NCI-H524 treated with DMSO at 0.1 percent for 48 hours (cell line): ENCODE measurements at regions not wholly inside any gene's neighbourhood (a gene's known extent, or its start where the extent isn't known, plus 50 kb on each side); places are given as distances from the start of the nearest gene placed in this dataset.

Experiments
- DNase-seq: peaks from one replicate; lab custom pipeline; 2025; lab: John Stamatoyannopoulos, UW

DNA sequence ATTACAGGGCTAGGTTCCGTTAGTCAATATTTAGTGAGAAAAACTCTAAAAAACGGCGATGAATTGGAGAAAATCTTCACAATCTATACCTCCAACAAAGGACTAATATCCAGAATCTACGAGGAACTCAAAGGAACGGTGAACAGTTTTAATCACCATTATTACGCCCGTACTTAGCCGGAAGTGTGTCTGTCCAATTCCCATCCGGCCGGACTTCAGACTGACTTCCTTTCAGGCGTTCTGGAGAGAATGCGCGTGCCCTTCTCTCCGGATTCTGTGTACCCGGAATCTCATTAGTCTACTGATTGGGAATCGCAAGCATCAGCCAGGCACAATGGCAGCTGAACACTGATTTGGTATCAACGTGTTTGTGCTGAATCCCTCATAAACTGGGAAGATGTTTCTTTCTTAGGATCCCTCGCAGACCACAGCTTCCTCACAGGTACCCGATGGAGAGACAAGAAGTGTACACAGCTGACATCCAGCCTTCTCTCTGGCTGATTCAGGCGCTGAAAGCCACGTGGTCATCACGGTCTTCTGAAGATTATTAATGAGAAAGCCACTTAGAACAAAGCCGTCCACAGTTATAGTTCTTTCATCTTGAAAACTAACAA lies 239.9 kb downstream of the ZNF516 start:
- DNase-seq, result no peak

DNA sequence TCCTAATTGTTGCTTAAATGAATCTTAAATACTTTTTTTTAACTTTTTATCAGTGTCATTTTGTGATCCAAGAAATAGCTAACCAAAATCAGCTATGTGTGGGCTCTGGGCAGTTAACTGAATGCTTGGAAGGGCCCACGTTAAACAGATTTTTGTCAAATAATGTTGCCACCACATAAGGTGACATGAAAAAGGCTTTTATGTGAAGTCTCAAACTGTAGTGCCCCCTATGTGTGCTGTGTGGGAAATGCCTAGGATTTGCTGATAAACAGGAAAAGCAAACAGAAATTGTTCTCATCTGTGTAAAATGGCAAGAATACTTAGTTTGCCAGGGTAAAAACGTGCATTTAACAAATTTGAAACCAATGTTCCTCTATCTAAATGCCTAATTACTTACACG lies 242.2 kb downstream of the ZNF516 start:
- no peak for DNase-seq

DNA sequence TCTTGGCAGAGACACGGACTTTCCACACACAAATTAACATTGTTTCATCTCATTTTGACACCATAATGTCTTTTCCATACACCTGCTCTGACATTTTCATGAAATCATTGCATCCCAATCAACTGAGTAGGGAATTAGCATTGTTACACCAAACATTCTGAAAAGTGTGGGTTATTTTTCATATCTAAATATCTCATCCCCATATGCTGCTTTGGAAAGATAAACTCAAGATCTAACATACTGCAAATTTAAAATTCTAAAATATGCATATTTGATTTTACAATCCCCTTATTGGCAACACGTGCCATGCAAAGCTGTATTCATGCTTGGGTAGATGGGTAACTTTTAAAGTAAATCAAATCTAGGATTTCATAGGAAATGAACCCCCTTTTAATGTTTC lies 242.9 kb downstream of the ZNF516 start:
- no peak for DNase-seq

DNA sequence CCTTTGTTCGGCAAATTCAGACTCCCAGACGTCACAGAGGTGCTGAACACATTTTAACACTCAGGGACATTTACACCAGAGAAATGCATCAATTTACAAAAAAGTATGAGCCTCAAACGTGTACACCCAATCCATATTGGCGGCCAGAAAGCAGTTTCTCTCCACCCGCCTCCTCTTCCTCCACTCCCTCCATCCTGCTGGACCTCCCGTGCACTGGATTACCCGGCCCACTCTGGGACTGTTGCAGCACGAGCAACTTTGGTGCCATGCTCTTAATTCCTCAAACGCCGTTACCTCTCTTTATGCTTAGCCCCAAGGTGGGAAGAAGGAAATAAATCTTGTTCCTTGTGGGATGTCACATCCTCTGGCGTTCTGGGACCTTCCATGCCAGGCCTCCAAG lies 243.4 kb downstream of the ZNF516 start:
- no peak for DNase-seq

DNA sequence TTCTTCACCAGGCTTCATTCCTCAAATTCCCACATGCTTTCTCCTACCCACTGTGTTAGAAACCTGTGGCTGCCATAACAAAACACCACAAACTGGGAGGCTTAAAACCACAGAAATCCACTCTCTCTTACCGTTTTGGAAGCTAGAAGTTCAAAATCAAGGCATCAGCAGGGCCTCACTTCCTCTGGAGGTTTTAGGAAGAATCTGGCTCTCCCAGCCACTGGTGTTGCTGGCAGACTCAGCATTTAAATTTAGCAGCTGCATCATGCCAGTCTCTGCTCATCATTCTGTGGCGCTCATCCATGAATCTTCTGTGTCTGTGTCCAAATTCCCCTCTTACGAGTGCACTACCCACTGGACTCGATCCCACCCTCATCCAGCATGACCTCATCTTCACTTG lies 248.5 kb downstream of the ZNF516 start:
- DNase-seq, result no peak

DNA sequence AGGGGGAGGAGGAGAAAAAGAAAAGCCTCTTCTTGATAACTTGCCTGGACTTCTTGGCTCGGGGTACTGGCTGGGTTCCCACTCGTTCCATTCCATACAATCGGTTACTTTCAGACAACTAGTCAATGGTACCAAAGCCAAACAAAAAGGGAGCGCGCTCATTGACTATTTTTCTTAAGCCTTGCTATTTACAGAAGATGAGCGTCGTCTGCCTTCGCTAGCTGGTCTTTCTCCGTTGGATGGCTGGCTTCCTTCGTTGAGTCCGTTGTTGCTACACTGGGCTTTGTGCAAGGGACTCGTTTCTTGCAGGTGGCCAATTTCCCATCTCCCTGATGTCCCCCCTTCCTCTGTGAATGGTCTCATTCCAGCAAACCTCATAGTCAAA lies 260.4 kb downstream of the ZNF516 start:
- no peak for DNase-seq

DNA sequence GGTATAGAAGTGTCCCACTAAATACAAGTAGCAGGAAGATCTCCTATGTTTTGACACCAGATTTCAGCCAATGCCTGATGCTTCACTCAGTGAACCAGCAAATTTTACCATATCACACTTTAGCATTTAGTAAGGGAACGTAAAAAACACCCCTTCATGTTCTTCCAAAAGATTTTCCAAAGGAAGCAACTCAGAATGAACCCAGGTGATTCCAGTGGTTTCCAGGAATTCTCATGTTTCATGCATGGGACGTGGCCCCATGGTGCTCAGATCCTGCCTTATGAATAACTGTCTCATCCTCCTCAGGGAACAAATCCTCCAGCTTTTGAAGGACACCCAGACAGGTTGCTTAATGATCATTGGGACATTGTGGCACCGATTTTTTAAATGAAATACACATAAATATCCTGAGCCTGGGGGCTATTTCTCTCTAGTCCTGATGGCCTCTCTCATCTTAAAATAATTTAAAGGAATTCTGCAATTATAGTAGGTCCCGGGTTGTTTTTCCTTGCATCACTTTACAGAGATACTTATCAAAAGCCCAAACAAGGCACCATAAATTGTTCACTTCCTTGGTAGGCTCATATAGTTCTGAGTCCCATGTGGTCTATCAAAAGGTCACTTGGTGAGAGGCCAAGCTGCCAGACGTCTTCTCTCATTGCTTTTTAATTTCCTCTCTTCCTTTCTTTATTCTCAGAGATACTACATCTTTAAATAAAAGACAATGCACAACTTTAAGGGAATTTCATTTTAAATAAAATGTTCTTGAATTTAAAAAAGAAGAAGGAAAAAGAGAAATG lies 261.0 kb downstream of the ZNF516 start:
- no peak for DNase-seq

DNA sequence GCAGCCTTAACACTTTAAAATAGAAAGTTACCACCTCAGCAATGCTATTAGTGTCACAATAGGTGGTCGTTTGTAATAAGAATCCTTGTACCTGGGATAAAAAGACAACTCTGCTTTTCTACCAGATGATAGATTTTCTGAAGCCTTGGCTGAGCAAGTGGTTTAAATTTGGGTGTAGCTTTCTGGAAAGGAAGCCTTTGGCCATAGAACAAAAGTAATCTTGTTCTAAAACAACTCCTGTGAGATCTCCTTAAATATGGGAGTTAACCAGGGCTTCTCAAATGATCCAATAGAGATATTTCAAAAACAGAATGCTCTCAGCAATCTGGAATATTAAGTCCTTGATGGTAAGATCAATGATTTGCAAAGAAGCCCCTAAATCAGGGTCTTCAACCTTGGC lies 261.6 kb downstream of the ZNF516 start:
- DNase-seq, result no peak

DNA sequence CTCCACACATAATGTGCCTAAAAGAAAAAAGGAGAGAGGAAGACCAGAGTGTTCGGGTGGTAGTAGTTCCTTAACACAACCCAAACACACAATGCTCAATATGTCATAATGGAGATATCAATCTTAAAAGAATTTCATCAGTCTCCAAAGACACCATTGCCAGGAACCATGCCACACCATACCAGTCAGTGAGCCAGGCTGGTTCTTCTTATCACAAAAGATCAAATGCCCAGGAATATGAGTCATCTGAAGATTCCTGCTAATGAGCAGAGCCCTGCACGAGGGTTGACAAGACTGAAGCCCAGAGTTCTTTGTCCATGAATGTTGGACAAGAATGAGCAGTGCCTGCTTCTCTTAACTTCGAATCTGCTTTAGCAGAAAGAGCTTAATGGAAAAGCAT lies 262.3 kb downstream of the ZNF516 start:
- no peak for DNase-seq

DNA sequence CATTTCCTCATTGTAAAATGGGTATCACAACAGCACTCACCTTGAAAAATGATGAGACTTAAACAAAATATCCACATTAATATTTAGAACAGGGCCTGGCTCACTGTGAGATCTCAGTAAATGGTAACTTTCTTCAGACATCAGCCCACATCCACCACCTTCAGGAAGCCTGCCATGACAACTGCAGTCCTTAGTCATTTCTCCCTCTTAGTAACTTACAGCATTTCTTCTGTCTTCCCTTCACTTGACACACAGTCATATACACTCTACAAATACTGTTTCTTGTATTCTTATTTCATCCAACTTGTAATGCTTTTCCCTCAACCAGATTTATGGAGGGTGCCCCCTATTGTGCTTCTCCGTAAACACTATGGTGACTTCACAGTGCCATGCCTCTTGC lies 263.0 kb downstream of the ZNF516 start:
- DNase-seq, result no peak

DNA sequence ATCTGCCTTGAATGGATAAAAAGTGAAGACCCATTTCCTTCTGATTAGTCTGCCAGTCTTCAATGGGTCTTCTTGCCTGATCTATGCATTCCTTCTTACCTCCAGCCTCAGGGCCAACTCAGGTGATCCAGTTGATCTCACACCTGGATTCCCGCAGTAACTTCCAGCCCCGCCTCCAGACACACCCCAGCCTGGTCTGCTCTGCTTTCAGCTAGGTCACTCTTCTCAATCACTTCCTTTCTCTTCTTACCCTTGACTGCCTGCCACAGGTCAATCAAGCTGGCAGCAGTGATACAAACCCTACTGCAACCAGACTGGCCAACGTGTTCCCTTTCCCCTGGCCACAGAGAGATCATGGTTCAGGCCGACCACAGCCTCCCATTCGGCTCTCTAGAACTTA lies 263.6 kb downstream of the ZNF516 start:
- DNase-seq, result no peak

DNA sequence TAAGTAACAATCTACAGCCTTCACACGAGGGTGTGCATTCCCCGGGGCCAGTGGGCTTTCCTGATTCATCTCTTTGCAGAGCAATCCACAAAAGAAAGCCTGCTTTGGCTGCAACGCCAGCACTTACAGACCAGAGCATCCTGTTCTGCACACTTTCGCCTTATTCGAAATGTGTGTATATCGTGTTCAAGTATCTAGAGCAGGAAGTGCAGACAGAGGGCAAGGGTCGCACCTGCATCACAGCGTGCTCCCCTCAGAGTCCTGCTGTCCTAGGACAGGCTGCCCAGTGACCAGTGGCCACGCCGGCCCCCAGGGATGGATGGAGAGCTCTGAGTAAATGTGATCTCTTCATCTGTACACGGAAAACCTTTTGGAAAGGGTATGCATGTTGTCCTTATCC lies 264.3 kb downstream of the ZNF516 start:
- no peak for DNase-seq

DNA sequence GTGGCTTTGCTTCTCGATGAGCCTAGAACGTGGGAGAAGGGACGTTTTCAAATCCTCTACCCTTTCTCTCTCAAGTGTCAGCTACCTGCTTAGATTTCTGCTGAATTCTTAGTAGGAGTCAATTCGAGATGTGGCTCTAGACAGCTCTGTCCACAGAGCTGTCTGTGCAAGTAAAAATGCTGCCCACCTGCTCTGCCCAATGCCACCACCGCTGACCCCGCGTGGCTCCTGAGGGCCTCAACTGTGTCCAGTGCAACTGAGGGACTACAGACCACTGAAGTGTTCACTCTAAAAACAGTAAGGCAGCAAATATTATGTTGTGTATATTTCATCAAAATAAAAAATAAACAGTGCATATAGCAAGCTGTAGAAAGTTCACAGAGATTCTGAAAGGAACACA lies 266.3 kb downstream of the ZNF516 start:
- DNase-seq, result no peak

DNA sequence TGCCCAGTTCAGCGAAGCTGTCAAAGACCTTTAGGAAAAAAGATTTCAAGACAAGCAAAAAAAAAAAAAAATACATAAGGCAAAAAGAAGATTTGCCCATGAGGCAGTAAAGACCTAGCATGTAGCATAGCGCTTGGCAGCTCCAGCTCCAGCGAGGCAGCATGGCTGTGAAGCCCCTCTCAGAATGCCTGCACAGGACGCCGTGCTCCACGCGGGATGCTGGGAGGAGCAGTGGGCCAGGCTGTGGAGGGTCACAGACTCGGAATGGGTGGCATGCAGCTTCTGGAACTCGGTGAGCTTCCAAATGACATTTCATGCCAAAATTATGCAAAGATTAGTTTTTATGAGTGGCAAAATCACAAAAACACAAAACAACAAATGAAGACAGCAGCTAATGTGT lies 267.3 kb downstream of the ZNF516 start:
- DNase-seq, result no peak

DNA sequence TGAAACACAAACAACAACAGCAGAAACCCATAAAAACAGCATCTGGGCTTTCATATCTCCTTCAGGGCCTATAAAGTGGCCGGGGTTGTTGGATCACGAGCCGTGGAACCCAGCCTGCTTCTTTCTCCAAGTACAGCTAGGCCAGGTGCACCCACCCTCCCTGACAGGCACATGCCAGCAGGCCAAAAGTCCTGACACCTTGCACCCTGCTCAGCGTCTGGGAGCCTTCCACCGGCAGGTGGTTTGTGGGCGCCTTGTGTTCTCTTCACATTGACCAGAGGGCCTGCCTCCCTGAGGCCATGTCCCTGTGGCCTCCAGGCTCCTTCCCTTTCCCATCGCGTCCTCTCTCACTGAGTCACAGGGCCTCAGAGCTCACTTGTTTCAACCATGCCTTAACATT lies 271.6 kb downstream of the ZNF516 start:
- DNase-seq, result no peak

DNA sequence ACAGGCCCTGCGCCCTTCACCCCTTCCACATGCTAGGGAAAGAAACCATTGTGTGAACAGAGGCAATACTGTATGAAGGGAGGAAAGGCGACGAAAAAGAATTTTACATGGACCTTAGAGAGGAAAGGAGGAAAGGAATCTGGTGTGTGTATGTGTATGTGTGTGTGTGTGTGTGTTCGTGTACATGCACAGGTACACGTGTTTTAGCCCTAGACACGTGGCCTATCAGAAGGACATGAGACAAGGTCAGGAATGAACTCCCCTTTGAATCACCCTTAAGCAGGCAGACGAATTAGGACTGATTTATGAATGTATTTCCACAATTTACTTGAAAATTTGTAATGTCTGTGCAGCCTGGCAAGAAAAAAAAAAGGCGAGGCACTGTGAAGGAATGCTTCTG lies 276.0 kb downstream of the ZNF516 start:
- no peak for DNase-seq

DNA sequence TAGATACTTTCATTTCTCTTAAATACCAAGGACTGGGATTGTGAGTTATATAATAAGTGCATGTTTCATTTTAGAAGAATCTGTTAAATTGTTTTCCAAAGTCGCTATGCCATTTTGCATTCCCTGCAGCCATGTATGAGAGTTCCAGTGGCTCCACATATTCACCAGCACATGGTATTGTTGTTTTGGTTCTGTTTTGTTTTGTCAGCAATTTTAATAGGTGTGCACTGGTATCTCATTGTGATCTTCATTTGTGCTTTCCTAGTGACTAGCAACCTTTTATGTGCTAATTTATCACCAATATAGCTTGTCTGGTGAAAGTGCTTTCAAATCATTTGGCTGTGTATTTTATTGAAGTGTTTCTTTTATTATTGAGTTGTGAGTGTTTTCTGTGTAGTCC lies 278.9 kb downstream of the ZNF516 start:
- DNase-seq, result no peak

DNA sequence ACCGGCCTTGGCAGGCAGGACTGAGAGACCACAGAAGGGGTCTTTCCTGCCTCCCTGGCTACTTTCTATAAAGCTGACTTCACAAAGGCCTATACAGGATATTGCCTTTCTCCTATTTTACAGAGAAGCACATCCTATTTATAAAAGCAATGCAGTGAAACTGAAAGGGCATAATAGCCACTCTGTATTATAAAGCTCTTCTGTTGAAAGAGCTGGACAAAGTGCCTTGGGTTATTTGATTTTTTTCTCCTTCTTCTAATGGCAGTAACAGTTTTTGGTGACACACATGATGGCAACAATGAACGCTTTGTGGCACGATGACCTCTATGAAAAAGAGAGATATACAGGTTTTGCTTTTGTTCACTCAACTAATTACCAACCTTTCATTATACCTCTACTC lies 281.1 kb downstream of the ZNF516 start:
- DNase-seq, result no peak

DNA sequence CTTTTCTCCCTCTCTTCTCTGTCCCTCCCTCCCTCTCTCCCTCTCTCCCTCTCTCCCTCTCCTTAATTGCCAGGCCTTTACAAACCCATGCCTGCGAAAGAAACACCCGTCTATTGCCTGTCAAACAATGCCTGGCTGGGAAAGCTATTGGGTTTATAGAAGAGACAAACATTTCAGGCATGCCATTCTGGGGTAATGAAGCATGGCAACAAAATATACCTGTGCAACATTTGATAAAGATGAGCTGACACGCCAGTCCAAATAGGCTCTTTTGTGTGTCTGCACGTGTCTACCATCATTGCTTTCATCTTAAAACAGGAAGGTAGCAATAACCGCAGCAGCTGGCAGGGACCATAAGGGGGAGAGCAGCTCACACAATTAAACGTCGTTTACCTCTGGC lies 282.1 kb downstream of the ZNF516 start:
- no peak for DNase-seq

DNA sequence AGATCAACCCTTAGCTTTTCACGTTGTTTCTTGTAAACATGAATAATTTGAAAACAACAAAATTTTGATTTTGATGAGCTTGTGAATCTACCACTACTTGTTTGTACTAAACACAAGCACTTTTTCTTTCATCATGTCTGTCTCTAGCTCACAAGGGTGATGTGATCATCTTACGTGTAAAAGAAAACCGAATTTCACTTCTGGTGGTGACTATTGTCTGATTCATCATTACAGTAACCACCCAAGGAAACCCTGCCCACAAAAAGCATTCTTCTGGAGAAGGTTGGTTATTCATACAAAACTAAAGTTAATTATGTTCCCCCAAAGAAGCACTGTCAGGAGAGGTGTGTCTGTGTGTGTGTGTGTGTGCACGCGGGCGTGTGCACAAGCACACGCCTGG lies 285.4 kb downstream of the ZNF516 start:
- DNase-seq, result no peak

DNA sequence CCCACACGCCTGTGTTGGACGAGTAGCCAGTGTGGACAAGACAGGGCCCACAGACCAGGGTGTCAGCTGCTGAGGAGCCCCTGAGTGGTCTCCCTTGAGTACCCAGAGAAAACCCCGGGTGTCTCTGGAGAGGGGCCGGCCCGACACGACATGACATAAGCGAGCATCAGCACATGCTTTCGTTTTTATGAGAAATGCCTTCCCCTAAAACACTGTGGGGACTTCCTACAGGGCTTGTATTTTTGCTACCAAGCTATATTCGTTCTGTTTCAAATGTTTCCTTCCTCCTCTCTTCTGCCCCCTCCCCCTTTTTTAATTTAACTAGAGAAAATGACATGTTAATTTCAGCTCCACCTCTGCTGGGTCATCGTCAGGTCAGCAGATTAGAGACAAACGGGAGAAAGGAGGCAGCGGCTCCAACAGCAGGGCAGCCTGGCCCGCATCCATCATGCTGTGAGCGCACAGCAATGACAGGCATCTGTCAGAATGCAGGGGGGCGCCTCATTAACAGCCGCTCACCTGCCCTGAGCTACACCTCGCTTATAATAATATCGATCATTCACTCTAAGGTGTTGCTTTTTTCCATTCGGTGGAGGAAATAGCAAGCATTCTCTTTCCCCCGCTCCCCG lies 286.2 kb downstream of the ZNF516 start:
- no peak for DNase-seq

DNA sequence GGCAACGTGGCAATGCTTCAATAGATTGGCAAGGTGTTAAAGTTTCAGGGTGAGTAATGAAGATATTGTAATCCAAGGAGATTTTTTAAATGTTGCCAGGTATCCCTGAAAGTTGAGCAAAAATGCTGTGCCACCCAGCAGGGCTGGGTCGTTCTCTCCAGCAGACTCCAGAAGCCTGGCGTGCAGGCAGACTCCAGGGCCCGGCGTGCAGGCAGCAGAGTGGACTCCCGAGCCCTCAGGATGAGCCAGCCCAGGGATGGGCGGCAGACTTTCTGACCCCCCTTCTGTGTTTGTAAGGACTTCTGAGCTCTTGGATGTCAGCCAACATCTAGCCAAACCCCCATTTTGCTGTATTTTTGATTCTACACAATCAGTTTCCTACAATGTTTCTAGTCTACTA lies 289.1 kb downstream of the ZNF516 start:
- DNase-seq, result no peak

DNA sequence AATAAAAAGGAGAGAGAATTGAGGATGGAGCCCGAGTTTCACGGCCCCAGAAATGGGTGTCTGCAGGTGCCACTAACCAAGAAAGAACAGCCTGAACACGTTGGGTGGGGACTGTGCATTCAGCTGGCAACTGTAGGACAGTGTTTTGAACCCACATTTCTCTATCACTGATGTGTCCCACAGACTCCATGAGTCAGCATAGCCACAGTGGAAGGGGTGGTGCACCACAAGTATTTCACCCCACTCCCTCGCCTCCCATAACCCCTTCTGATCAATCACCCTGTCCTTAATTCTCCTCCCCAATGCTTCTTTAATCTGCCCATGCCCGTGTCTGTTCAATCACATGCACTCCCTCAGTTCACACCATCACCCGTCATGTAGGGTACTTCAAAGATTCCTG lies 291.5 kb downstream of the ZNF516 start:
- no peak for DNase-seq

DNA sequence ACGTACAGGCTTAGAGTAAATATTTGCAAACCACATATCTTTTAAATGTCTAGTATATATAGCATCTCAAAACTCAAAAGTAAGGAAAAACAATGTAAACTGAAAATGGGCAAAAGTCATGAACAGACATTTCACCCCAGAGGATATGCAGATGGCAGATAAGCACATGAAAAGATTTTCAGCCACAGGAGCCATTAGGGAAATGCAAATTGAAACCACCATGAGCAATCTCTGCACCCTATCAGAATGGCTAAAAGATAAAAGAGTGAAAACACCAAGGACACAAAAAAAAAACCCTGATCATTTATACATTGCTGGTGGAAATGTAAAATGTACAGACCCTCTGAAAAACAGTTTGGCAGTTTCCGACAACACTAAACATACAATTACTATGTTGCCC lies 292.7 kb downstream of the ZNF516 start:
- DNase-seq, result no peak
